ENCODE measurements at regions not wholly inside any gene's neighbourhood (a gene's known extent, or its start where the extent isn't known, plus 50 kb on each side); places are given as distances from the start of the nearest gene placed in this dataset.

- WGBS, 2 donors: 58 to 65% methylated on average over 2 of the region's 2 CpGs
Observed at GRCh38 chr11:109148669-109149068, 273.3 kb upstream of the C11orf87 start.

GRCh38 chr11:109150581-109150980 lies 271.4 kb upstream of the C11orf87 start:
- no peak overlapping the region for H3K27ac ChIP-seq
- no peaks in the 10 kb centered on the region for H3K4me1 ChIP-seq
- 56 to 68% methylated on average over 2 of the region's 2 CpGs for WGBS, 2 donors
- no peak for DNase-seq
- no peaks in the 10 kb centered on the region for H3K27me3 ChIP-seq
- no peaks in the 10 kb centered on the region for H3K36me3 ChIP-seq
- intact Hi-C loops (cut with DNase I): no loop called here
- TF ChIP-seq, protein P1, sequence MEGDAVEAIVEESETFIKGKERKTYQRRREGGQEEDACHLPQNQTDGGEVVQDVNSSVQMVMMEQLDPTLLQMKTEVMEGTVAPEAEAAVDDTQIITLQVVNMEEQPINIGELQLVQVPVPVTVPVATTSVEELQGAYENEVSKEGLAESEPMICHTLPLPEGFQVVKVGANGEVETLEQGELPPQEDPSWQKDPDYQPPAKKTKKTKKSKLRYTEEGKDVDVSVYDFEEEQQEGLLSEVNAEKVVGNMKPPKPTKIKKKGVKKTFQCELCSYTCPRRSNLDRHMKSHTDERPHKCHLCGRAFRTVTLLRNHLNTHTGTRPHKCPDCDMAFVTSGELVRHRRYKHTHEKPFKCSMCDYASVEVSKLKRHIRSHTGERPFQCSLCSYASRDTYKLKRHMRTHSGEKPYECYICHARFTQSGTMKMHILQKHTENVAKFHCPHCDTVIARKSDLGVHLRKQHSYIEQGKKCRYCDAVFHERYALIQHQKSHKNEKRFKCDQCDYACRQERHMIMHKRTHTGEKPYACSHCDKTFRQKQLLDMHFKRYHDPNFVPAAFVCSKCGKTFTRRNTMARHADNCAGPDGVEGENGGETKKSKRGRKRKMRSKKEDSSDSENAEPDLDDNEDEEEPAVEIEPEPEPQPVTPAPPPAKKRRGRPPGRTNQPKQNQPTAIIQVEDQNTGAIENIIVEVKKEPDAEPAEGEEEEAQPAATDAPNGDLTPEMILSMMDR (IDR thresholded peaks at IDR 0.05): no peak
- TF ChIP-seq POLR2A (IDR thresholded peaks at IDR 0.05): no peak
- H3K4me3 ChIP-seq: no peak overlapping the region
- H3K9me3 ChIP-seq: no peaks in the 10 kb centered on the region

More at GRCh38 chr11:109148669-109149068, 273.3 kb upstream of the C11orf87 start:
- H3K36me3 ChIP-seq: no peaks in the 10 kb centered on the region
- no peak overlapping the region for H3K4me3 ChIP-seq
- intact Hi-C loops (cut with DNase I): no loop called here
- no peak for DNase-seq
- H3K4me1 ChIP-seq: no peaks in the 10 kb centered on the region
- TF ChIP-seq POLR2A (IDR thresholded peaks at IDR 0.05): no peak
- TF ChIP-seq, protein P1 (IDR thresholded peaks at IDR 0.05): no peak
- no peaks in the 10 kb centered on the region for H3K27me3 ChIP-seq
- H3K27ac ChIP-seq: no peak overlapping the region
- no peaks in the 10 kb centered on the region for H3K9me3 ChIP-seq

DNA sequence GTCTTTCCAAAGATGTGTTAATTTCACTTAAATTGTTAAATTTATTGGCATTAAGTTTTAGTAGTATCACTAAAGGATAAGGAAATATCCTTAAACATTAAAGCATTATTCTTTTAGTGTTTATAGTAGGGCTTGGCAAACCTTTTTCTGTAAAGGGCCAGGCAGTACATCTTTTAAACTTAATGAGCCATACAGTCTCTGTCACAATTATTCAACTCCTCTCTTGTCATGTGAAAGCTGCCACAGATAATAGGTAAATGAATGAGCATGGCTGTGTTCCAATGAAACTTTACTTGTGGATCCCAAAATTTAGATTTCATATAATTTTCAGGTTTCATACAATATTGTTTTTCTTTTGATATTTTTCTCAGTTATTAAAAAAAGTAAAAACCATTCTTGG lies 268.2 kb upstream of the C11orf87 start:
- no peak for DNase-seq
- Histone ChIP-seq H3K27ac (no peak overlapping the region), H3K4me1 (no peaks in the 10 kb centered on the region), H3K9me3 (no peaks in the 10 kb centered on the region), H3K27me3 (no peaks in the 10 kb centered on the region), H3K36me3 (no peaks in the 10 kb centered on the region), H3K4me3 (no peak overlapping the region)
- TF ChIP-seq POLR2A (IDR thresholded peaks at IDR 0.05): no peak
- TF ChIP-seq, protein P1 (IDR thresholded peaks at IDR 0.05): no peak
- intact Hi-C loops (cut with DNase I): no loop called here

- TF ChIP-seq POLR2A (IDR thresholded peaks at IDR 0.05): no peak
- TF ChIP-seq, protein P1 (IDR thresholded peaks at IDR 0.05): no peak
- Histone ChIP-seq H3K4me3 (no peak overlapping the region), H3K27ac (no peak overlapping the region), H3K4me1 (no peaks in the 10 kb centered on the region), H3K27me3 (no peaks in the 10 kb centered on the region), H3K36me3 (no peaks in the 10 kb centered on the region), H3K9me3 (no peaks in the 10 kb centered on the region)
- intact Hi-C loops (cut with DNase I): no loop called here
- DNase-seq: no peak
Observed at GRCh38 chr11:109155291-109155690, 266.7 kb upstream of the C11orf87 start.

- no peak for DNase-seq
- H3K4me3 ChIP-seq: no peak overlapping the region
- intact Hi-C loops (cut with DNase I): no loop called here
- TF ChIP-seq, protein P1 (IDR thresholded peaks at IDR 0.05): no peak
- TF ChIP-seq POLR2A (IDR thresholded peaks at IDR 0.05): no peak
- H3K36me3 ChIP-seq: no peaks in the 10 kb centered on the region
- H3K27me3 ChIP-seq: no peaks in the 10 kb centered on the region
- WGBS, 2 donors: 67 to 71% methylated on average over 3 of the region's 3 CpGs
- H3K4me1 ChIP-seq: no peaks in the 10 kb centered on the region
- no peaks in the 10 kb centered on the region for H3K9me3 ChIP-seq
- H3K27ac ChIP-seq: no peak overlapping the region
Observed at GRCh38 chr11:109165035-109165434, 257.0 kb upstream of the C11orf87 start.

Measured in esophagus squamous epithelium (tissue), 5 donors.